ENCODE measurements at regions not wholly inside any gene's neighbourhood (a gene's known extent, or its start where the extent isn't known, plus 50 kb on each side); places are given as distances from the start of the nearest gene placed in this dataset.

DNA sequence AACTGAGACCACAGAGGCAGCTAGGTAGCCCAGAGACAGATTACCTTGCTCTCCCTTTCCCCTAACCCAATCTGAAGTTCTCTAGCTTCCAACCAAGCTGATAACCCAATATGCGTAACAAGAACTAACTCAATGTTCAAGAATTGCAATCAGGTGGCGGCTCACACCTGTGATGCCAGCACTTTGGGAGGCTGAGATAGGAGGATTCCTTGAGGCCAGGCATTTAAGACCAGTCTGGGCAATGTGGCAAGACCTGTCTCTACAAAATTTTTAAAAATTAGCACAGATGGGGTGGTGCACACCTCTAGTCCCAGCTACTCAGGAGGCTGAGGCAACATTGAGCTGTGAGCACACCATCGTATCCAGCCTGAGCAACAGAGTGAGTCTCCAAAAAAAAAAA lies 86.7 kb upstream of the IPO5 start:
- BruUV-seq (replicated peaks) = no TSS peak
- ATAC-seq (no peak), DNase-seq (ENCODE audit: extremely low read depth in 1 of 4, low spot score in 3 of 4) (no peak), FAIRE-seq (no peak)
- no peaks in the 10 kb centered on the region for H3K9me3 ChIP-seq (replicated peaks; ENCODE audit: control insufficient read depth, insufficient read depth, low read depth, low read length)
- H3K79me2 ChIP-seq (ENCODE audit: control insufficient read depth, insufficient read depth, low read length) = no peaks in the 10 kb centered on the region
- H4K20me1 ChIP-seq (replicated peaks; ENCODE audit: control insufficient read depth, insufficient read depth, low read length) = no peaks in the 10 kb centered on the region
- no peaks in the 10 kb centered on the region for H3K4me1 ChIP-seq (replicated peaks in 1 of 2; ENCODE audit: control insufficient read depth in 2 of 2, insufficient read depth in 2 of 2, low read length in 2 of 2)
- 30% methylated on average over 2 of the region's 3 CpGs for WGBS (ENCODE audit: insufficient coverage, low coverage, missing lambda C conversion rate)
- H3K4me3 ChIP-seq = no peak overlapping the region
- H3K9me1 ChIP-seq (ENCODE audit: control insufficient read depth, insufficient read depth, low read length) = no peaks in the 10 kb centered on the region
- intact Hi-C loops (cut with micrococcal nuclease) (no loop called here), in situ Hi-C loops (cut with MboI) (no loop called here)
- ChIA-PET CTCF (ENCODE audit: low intra/inter-chr PET ratio) (no interaction called here), POLR2A (no interaction called here)
- H3K27me3 ChIP-seq (ENCODE audit: control insufficient read depth in 2 of 2, insufficient read depth in 2 of 2, low read length in 2 of 2) = no peaks in the 10 kb centered on the region
- H3K27ac ChIP-seq (ENCODE audit: extremely low read depth, low read depth, low read length) = no peak overlapping the region
- no peak overlapping the region for H2AFZ ChIP-seq (ENCODE audit: low read depth, low read length)
- no peak overlapping the region for H3K9ac ChIP-seq (ENCODE audit: insufficient read depth in 1 of 2, low read depth in 2 of 2, low read length in 2 of 2)
- no peaks in the 10 kb centered on the region for H3K36me3 ChIP-seq (ENCODE audit: control insufficient read depth, insufficient read depth, low read length)
- no peak overlapping the region for H3K4me2 ChIP-seq (ENCODE audit: insufficient read depth, low read length)
- TF ChIP-seq, protein P1, sequence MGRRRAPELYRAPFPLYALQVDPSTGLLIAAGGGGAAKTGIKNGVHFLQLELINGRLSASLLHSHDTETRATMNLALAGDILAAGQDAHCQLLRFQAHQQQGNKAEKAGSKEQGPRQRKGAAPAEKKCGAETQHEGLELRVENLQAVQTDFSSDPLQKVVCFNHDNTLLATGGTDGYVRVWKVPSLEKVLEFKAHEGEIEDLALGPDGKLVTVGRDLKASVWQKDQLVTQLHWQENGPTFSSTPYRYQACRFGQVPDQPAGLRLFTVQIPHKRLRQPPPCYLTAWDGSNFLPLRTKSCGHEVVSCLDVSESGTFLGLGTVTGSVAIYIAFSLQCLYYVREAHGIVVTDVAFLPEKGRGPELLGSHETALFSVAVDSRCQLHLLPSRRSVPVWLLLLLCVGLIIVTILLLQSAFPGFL (CRISPR knock-in tag; IDR thresholded peaks at IDR 0.05) = no peak
- TF ChIP-seq JUN (IDR thresholded peaks at IDR 0.05; ENCODE audit: borderline replicate concordance, low read depth, low read length) = no peak
- TF ChIP-seq JUN (CRISPR knock-in tag; IDR thresholded peaks at IDR 0.05; ENCODE audit: borderline replicate concordance) = no peak
- TF ChIP-seq MEF2A (IDR thresholded peaks at IDR 0.05; ENCODE audit: control insufficient read depth, low read depth, low read length) = no peak
- no peak for TF ChIP-seq KAT7 (CRISPR knock-in tag; IDR thresholded peaks at IDR 0.05; ENCODE audit: borderline replicate concordance)
- no peak for TF ChIP-seq PHF21A (IDR thresholded peaks at IDR 0.05; ENCODE audit: borderline replicate concordance, low read depth)

DNA sequence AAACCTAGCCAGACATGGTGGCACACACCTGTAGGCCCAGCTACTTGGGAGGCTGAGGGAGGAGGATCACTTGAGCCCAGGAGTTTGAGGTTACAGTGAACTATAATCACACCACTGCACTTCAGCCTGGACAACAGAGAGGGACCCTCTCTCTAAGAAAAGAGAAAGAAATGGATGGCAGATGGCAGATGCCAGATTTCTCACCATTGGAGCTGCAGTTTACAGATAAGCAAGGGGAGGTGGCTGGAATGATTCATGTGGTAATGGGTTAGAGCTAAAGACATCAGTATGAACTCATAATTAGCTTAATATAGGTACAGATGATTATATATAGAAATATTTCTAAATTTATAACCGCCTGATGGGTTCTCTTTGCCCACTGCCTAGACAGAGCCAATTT lies 80.1 kb upstream of the IPO5 start:
- Histone ChIP-seq H3K4me2 (ENCODE audit: insufficient read depth, low read length) (no peak overlapping the region), H3K79me2 (ENCODE audit: control insufficient read depth, insufficient read depth, low read length) (no peaks in the 10 kb centered on the region), H3K9ac (ENCODE audit: insufficient read depth in 1 of 2, low read depth in 2 of 2, low read length in 2 of 2) (no peak overlapping the region), H4K20me1 (replicated peaks; ENCODE audit: control insufficient read depth, insufficient read depth, low read length) (no peaks in the 10 kb centered on the region), H3K27me3 (ENCODE audit: control insufficient read depth in 2 of 2, insufficient read depth in 2 of 2, low read length in 2 of 2) (peaks cover 3 to 4% of the 10 kb centered on the region in 2 experiments; a peak in 1 of 5 replicates), H3K27ac (ENCODE audit: extremely low read depth, low read depth, low read length) (no peak overlapping the region), H2AFZ (ENCODE audit: low read depth, low read length) (no peak overlapping the region), H3K4me3 (no peak overlapping the region), H3K36me3 (ENCODE audit: control insufficient read depth, insufficient read depth, low read length) (no peaks in the 10 kb centered on the region), H3K9me3 (replicated peaks; ENCODE audit: control insufficient read depth, insufficient read depth, low read depth, low read length) (no peaks in the 10 kb centered on the region), H3K4me1 (replicated peaks in 1 of 2; ENCODE audit: control insufficient read depth in 2 of 2, insufficient read depth in 2 of 2, low read length in 2 of 2) (no peaks in the 10 kb centered on the region; a peak in 1 of 5 replicates), H3K9me1 (ENCODE audit: control insufficient read depth, insufficient read depth, low read length) (no peaks in the 10 kb centered on the region)
- in situ Hi-C loops (cut with MboI) (no loop called here), intact Hi-C loops (cut with micrococcal nuclease) (no loop called here)
- WGBS (ENCODE audit: insufficient coverage, low coverage, missing lambda C conversion rate) = 0% methylated on average over 1 of the region's 1 CpG
- FAIRE-seq = no peak
- POLR2A ChIA-PET = no interaction called here
- no peak for DNase-seq (ENCODE audit: extremely low read depth in 1 of 4, low spot score in 3 of 4)
- CTCF ChIA-PET (ENCODE audit: low intra/inter-chr PET ratio) = no interaction called here
- no peak for ATAC-seq
- no TSS peak for BruUV-seq (replicated peaks)
- TF ChIP-seq ZNF696 (CRISPR knock-in tag; conservative IDR thresholded peaks at IDR 0.05) (no peak), TCF3 (CRISPR knock-in tag; IDR thresholded peaks at IDR 0.05) (0 out of 2 replicates have a peak, but pooled peaks have one; percentile 9), PHF21A (IDR thresholded peaks at IDR 0.05; ENCODE audit: borderline replicate concordance, low read depth) (no peak), TAL1 (IDR thresholded peaks at IDR 0.05) (peak; percentile 62), JUNB (CRISPR knock-in tag; conservative IDR thresholded peaks at IDR 0.05) (no peak), ZNF165 (CRISPR knock-in tag; IDR thresholded peaks at IDR 0.05; ENCODE audit: borderline replicate concordance) (no peak), MCM3 (IDR thresholded peaks at IDR 0.05) (no peak), NBN (IDR thresholded peaks at IDR 0.05; ENCODE audit: low read depth) (no peak)
- TF ChIP-seq, protein P2, sequence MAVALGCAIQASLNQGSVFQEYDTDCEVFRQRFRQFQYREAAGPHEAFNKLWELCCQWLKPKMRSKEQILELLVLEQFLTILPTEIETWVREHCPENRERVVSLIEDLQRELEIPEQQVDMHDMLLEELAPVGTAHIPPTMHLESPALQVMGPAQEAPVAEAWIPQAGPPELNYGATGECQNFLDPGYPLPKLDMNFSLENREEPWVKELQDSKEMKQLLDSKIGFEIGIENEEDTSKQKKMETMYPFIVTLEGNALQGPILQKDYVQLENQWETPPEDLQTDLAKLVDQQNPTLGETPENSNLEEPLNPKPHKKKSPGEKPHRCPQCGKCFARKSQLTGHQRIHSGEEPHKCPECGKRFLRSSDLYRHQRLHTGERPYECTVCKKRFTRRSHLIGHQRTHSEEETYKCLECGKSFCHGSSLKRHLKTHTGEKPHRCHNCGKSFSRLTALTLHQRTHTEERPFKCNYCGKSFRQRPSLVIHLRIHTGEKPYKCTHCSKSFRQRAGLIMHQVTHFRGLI (CRISPR knock-in tag; IDR thresholded peaks at IDR 0.05) = no peak
- TF ChIP-seq, protein P3, sequence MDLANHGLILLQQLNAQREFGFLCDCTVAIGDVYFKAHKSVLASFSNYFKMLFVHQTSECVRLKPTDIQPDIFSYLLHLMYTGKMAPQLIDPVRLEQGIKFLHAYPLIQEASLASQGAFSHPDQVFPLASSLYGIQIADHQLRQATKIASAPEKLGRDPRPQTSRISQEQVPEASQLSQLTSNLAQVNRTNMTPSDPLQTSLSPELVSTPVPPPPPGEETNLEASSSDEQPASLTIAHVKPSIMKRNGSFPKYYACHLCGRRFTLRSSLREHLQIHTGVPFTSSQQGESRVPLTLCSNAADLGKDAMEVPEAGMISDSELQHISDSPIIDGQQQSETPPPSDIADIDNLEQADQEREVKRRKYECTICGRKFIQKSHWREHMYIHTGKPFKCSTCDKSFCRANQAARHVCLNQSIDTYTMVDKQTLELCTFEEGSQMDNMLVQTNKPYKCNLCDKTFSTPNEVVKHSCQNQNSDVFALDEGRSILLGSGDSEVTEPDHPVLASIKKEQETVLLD (IDR thresholded peaks at IDR 0.05) = no peak

Data from K562 (cell line).